ENCODE measurements at regions not wholly inside any gene's neighbourhood (a gene's known extent, or its start where the extent isn't known, plus 50 kb on each side); places are given as distances from the start of the nearest gene placed in this dataset.

DNA sequence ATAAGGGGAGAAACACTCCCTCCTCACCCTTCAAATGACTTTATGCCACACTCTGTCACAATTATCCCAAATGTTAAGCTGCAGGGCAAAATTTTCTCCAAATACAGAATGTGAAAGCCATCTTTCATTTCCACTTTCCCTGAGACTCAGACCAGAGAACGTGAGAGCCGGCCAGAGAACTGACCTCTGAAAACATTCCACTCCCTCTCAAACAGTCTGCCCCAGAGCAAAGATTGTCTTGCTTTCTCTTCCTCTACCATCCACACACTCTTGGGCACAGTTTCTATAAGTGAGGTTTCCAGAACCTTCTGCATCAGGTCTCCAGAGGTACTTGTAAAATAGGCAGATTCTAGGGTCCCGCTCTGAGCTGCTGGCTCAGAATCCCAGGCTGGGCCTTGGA is 278.1 kb downstream of the FRK start:
- TF ChIP-seq, protein P1, sequence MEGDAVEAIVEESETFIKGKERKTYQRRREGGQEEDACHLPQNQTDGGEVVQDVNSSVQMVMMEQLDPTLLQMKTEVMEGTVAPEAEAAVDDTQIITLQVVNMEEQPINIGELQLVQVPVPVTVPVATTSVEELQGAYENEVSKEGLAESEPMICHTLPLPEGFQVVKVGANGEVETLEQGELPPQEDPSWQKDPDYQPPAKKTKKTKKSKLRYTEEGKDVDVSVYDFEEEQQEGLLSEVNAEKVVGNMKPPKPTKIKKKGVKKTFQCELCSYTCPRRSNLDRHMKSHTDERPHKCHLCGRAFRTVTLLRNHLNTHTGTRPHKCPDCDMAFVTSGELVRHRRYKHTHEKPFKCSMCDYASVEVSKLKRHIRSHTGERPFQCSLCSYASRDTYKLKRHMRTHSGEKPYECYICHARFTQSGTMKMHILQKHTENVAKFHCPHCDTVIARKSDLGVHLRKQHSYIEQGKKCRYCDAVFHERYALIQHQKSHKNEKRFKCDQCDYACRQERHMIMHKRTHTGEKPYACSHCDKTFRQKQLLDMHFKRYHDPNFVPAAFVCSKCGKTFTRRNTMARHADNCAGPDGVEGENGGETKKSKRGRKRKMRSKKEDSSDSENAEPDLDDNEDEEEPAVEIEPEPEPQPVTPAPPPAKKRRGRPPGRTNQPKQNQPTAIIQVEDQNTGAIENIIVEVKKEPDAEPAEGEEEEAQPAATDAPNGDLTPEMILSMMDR (IDR thresholded peaks at IDR 0.05; ENCODE audit: low read length): no peak
- no peak for TF ChIP-seq EZH2 (optimal IDR thresholded peaks at IDR 0.05; ENCODE audit: low read depth, low read length)
